DMS 273 (cell line): ENCODE measurements at regions not wholly inside any gene's neighbourhood (a gene's known extent, or its start where the extent isn't known, plus 50 kb on each side); places are given as distances from the start of the nearest gene placed in this dataset.

ENCODE experiments used
- DNase-seq: peaks from one replicate; lab custom pipeline; 2025; ENCODE audit not compliant: unreplicated experiment; lab: John Stamatoyannopoulos, UW

DNA sequence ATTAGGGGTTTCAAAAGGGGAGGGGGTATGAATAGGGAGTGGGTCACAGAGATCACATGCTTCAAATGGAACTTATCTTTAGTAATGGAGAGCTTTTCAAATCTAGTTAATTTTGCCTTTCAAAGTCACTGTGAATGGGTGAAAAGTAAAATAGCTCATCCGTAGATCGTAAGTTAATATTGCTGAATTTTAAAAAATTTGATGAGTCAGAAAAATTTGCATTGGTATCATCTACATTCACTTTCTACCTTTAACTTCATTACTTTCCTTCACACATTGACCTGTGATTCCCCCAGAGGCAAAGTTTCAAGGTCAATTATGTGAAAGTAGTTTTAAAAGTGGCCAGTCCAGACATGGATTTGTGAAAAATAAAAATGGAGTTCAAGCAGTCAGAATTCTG, 139.0 kb upstream of the SLC35B3 start:
- no peak for DNase-seq

DNA sequence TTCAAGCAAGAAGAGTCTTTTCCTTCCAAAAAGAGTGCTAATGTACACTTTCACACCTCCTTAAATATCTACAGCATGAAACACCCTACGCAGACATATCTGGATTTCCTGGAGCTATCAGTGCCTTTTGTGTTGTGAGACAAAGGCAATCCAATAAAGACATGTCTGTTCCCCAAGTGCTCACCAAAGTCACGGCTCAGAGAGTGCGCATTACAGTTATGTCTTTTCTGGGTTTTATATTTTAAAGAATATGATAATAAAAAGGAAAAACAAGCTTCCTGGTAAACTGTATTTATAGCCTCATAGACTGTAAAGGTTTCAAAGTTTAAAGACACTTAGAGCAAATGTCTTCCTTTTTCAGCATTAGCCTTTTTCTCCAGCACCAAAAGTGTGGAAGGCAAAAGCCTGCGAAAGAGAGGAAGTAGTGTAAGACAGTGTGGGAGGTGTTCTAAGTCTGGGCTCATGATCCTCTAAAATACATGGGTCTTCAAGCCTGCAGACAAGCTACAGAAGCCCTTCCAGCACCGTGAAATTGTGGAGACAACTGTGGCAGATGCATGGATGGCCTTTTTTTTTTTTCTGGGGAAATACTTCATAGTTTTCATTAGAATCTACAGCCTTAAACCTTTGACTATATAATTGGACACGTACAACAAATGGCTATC, 135.0 kb upstream of the SLC35B3 start:
- DNase-seq = no peak

DNA sequence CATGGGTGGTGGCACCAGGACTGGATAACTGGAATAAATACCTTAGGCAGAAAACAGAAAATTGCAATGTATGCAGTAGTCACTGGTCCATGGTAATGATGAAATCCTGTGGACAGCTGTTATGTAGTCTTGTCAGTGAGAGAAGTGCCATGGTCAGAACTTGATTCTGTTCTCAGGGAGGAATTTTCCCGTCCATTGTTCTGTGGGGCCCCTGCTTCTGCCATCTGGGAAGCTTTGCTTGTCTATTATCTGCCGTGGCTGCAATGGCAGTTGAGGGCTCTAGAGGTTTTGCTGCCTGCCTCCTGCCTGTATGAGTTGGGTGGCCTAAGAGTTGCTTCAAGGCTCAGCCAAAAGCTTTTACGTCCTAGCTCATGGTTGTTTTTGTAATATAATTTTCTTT, 126.8 kb upstream of the SLC35B3 start:
- no peak for DNase-seq

DNA sequence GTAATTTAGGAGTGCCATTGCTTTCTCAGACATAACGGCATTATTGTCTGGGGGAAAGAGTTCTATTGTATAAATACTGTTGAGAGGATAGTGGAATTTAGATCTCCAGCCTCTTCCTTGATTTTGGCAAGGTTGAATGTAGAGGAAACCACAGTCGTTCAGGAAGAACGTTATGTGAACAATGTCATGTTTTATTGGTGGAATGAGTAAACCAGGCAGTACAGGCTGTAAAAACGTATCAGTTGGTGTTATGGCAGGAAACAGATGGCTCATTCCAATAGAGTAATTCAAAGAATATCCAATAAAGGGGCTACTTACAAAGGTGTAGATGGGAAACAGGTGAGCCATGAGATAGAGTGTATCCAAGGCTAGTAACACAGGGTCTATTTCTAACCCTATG, 123.6 kb upstream of the SLC35B3 start:
- DNase-seq = no peak

DNA sequence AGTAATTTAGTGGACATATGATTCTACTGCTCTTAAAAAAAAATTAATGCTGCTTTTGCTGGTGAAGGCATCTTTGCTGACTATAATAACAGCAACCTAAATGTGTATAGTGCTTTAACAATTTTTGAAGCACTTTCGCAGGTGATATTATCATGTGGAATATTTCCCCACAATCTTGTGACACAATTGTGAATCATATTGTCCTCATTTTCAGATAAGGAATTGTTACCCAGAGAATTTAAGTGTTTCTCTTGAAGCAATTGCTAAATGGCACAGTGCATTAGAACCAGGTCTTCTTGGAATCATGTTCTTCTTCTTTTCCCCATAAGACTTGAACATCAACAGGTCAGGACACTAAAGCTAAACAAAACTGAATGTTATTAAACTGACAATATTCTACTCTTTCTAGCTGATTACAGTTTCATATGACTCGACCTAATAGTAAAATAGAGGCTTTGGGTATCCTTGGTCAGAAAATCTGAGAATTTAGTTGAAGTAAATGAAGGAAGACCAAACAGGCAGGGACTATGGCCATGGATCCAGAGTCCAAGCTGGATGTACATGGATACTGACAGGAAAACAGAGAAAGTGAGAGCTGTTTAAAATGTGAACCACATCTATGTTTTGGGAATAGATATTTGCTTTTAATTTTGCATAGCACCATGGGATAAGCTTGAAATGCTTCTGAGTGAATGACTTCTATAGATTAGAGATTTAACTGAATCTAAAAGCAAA, 121.8 kb upstream of the SLC35B3 start:
- no peak for DNase-seq

DNA sequence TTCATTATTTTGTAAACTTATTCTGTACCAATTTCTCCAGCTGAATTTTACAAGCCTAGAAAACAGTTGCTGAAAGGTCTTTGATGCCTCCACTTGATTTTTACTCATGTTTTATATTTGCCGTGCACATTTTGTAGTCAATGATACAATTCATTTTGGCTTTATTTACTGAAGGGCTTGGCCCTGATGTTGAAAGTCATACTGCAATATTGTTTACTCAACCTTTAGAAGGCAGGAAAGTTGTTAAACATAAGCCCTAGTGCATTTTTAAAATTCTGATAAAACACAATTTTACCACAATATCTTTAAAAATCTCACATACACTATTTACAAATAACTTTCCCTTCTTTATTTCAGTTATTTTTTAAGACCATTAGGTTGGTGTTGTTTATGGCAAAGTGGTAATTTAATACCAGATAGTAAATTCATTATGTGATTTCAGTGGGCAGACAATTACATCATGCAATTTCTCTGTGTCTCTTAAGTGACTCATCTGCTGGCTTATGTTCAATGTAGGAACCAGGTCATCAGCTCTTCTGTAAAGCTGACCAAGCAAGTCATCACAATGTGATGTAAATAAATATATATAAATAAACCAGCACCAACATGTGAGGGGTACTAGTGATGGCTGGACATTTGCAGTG, 121.1 kb upstream of the SLC35B3 start:
- peak; percentile 3 for DNase-seq

DNA sequence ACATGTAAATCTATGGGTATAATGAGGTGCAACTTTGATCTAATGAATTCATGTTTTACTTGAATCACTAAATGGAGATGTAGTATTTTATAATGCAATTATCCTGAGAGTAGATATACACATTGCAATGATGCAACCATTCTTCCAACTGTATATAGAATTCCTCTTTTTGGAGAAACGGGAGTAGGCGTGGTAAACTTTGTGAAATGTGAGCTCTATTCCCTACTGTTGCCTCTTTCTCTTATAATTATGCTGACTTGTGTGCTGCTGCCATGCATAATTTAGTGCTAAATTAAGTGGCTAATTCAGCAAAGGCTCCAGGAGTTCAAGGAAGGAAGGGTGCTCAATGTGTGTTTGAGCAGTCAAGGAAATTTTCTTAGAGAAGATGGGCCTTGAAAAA, 116.6 kb upstream of the SLC35B3 start:
- no peak for DNase-seq

DNA sequence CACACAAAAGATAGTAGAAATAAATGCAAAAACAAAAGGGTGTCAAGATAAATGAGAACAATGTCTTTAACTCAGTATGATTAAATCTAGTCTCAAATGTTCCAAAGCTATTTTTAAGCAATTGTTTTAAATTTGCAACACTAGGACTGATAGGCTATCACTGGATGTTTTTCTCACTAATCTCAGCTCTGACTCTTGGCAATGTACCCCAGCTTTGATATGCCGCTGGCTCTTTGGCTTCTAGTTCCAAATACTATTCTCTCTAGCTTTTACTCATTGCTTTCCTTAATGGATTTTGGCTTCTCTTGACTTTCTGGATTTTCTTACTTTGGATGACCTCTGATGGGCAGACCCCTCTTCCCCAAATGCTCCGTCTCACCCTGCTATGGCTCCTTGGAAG, 116.0 kb upstream of the SLC35B3 start:
- DNase-seq = no peak

DNA sequence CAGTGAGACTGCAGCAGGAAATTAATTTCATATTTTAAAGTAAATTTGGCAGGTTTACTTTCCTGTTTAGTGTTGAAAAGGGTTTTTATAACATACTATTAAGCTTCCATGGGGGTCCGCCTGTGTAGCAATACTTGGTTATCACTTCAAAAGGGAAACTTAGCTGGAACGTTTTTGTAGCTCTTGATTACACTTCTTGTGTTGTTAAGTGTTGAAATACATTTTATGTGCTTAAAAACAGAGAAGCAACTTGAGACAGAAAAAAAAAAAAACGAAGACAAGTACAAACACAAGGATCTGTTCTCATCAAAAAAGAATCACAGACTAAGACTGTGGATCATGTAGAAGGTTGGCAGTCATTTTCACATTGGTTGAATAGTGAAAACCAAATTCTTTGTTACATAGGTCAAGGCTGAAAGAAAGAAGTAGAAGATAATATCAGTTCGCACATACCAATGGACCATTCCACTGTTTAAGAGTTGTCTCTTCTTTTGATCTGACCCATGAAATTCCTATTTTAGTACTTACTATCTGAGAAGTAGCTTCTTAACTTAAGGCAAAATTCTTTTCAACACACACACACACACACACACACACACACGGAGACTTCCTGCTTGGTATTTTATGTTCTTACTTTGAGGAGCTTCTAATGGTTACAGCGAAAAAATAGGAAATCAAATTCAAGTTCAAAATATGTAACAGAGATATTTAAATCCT, 113.9 kb upstream of the SLC35B3 start:
- no peak for DNase-seq

DNA sequence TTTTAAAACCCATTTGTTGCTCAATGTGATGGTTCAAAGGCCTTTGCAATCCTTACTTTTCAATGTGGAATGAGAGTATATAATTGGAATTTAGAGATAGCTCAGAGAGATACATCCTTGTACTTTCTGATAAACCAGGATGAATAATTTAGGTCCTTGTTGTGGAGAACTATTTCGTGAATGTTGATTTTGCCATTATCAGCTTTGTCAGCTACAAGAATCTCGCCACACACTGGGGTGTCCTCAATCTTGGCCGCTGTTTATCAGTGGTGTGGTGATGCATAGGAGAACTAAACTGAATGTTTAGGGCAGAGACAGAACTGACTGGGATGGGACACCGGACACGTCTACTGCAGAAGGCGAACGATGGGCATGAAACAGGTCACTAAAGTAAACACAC, 111.2 kb upstream of the SLC35B3 start:
- no peak for DNase-seq

DNA sequence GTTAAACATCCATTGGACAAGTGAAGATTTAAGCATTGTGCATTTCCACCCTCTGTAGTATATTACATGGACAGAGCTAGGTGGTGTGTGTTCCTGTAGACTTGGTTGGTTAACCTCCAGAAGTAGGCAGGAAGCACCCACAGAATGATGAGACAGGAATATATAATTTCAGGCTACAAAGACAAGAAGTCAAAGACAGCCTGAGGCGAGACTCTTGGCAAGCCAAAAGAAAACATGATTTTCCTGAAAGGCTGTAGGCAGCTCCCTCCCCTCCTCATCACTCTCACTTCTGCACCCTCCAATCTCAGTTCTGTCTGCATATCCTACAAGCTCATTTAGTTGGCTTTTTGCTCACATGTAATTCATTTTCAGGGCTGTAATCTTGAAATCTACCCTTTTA, 110.0 kb upstream of the SLC35B3 start:
- DNase-seq = no peak

DNA sequence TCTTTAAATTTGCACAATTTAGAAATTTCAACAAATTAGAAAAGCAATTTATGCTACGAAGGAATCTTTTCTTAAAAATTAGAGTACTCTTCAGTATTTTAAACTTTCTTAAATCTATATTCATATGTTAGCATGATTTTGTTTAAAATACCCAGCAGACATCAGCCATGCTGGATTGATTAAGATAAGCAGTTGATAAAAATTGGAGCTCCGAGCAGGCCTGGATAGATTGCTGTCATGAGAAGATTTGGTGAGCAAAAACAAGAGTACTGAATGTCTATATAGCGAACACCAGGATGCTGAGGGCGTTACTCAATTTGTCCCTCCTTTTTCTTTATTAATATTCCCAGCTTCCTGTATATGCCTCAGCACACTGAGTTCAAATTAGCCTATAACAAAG, 108.4 kb upstream of the SLC35B3 start:
- DNase-seq = no peak

DNA sequence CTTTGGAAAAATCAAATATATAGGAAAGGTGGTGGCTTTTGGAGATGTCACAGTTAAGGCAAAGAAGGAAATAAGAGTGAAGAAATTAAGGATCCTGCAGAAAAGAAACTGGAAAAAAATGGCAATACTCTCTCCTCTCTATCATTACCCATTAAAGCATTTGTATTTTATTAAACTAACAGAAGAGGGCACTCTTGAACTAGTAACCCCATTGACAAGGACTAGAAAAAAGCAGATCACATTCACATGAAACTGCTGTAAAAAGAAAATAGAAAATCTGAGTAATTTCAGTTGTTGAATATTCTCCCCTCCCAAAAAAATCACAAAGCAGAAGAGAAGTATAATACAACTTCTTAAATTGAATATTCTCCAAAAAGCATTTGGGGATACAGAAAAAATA, 104.1 kb upstream of the SLC35B3 start:
- peak; percentile 25 for DNase-seq

DNA sequence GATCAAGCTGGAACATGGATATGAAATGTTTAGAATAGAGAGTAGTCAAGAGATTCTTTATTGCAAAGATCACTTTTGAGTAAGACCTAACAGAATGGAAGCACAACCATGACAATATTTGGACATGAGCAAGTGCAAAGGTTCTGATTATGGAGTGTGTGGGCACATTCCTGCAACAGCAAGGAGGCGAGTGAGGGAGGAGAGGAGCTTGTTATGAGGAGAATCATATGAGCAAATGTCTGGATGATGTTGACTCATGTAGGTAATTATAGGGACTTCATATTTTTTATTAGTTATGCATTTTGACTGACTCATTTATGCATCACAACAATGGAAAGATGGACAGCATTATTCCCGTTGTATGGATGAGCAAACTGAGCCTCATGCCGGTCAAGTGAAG, 100.8 kb upstream of the SLC35B3 start:
- no peak for DNase-seq

DNA sequence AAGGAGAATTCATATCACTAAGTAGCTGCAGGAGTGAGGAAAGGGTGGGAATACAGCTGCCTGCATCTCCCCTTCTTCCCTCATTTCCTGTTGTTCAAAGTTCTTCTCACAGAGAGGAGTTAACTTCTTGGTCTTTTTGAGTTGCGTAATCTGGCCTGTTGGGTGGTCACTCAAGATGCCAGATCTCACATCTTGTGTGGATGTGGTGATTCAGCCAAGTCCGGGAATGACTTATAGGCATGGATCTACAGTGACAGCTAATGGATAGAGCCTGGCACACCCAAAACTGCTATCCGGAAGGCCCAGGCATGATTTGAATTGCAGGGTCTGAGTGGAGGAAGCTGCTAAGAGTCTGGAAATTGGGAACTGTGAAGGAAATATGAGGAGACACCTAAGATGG, 100.2 kb upstream of the SLC35B3 start:
- no peak for DNase-seq

DNA sequence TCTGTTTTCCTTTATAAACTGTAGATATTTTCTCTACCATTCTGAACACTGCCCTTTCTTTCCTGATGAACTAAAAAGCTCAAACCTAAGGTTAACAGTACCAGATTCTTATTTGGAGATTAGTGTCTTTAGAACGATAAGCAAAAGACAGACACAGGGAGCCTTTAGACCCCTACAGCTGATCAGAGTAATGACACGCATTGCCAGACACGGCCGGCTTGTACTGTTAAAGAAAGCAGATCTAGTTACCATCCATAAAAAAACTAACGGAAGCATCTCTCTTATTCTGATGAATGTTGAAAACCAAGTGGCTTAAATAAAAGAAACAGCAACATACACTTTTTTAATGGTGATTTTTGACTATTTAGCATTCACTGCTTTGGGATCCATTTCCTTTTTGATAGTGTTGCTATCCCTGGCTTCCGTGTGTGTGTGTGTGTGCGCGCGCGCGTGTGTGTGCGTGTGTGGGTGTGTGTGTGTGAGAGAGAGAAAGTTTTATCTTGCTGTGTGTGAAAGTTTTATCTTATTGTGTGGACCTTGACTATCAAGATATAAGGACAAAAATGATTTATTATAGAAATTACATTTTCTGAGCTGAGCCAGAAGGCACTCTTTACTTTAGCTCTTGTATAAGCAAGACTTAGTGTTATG, 95.6 kb upstream of the SLC35B3 start:
- no peak for DNase-seq

DNA sequence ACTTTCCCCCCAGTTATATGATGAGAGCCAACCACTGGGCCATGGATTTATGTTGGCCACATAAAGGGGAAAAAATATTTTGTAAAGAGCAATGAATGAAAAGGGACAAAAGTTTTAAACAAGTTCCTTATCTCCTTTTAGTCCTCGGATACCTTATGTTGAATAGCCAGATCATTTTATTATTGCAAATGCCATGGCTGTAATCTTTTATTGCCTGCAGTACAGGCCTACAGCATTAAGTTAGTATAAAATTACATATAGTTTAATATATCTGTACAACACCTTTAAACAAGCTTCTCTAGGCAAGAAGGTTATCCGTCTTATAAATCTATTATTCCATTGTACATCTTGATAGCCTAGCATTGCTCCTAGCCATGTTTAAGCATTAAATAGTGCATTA, 93.9 kb upstream of the SLC35B3 start:
- DNase-seq = no peak

DNA sequence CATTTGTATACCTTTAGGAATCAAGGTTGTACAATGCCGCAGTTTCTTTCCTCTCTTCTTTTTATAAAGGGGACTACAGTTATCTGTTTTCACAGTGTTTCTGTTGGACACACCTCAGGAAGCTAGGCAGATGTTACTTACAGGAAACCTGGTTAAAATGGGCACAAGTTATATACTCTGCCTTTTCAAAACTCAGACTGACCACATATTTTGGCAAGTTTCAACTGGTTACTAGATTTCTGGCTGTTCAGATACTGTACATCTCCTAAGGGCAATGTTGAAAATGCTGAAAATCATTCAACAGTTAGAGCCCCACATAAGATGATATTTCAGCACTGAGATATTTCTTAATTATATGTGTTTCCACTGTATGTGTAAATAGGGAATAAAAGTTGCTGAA, 92.5 kb upstream of the SLC35B3 start:
- no peak for DNase-seq

DNA sequence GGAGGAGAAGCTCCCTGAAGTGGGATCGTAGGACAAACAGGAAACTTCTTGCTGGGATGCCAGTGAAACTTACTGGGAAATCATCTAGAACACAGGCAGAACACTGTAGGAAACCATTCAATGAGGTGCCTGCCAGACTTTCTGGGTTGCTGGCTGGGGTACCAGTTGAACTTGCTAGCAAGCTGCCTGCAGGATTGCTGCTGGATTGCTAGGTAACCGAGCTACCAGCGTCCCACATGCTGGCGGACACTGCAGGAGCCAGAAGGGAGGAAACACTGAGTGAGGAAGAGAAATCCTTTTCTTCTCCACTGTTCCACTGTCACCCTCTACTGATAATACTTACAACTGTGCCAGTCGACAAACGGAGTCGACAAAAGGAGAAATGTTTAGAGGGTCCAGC, 91.3 kb upstream of the SLC35B3 start:
- DNase-seq = no peak

DNA sequence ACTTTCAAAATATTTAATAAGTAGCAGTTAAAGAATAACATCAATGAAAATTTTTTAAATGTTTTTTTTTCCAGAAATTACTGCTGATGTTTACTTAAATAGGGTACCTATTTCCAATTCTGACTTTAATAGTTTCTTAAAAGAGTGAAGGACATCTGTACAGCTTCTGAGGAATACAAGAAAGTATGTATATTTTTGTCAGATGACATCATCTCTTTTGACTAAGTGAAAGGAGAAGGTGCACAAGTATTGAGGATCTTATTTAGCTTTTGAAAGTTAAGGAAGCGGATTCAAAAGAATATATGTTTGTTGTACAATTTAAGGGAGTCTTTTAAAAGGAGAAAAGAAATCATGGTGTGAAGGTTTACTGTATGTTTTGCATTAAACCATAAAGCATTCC, 90.0 kb upstream of the SLC35B3 start:
- DNase-seq = no peak

DNA sequence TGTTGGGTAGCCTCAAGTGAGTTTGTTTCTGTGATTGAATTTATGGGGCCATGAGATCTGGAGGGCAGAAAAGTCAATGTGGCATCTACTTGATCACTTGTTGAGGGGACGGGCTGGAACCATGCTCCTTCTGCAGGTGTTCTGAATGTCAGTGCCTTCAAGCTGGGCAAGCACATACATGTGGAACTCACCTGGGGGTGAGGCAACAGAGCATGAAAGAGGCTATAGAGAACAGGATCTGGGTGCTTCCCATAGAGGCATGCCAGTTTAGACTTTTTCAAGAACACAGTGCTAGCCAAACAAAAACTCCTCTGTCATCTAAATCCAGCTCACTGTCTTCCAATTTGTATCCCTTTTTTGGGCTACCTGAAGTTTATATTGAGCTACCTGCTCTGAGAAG, 77.8 kb upstream of the SLC35B3 start:
- DNase-seq = no peak
